ENCODE measurements at regions not wholly inside any gene's neighbourhood (a gene's known extent, or its start where the extent isn't known, plus 50 kb on each side); places are given as distances from the start of the nearest gene placed in this dataset.

GRCh38 chr7:118298771-118299170 is 74.3 kb downstream of the ANKRD7 start:
- DNase-seq (ENCODE audit: low read depth in 2 of 2): no peak

GRCh38 chr7:118300177-118300576 is 75.7 kb downstream of the ANKRD7 start:
- DNase-seq (ENCODE audit: low read depth in 2 of 2): no peak

GRCh38 chr7:118304100-118304499 is 79.6 kb downstream of the ANKRD7 start:
- DNase-seq (ENCODE audit: low read depth in 2 of 2): no peak

GRCh38 chr7:118305671-118306070 is 81.2 kb downstream of the ANKRD7 start:
- DNase-seq (ENCODE audit: low read depth in 2 of 2): no peak

- DNase-seq (ENCODE audit: low read depth in 2 of 2): no peak
Measured at GRCh38 chr7:118306771-118307170, 82.3 kb downstream of the ANKRD7 start.

- DNase-seq (ENCODE audit: low read depth in 2 of 2): no peak
Measured at GRCh38 chr7:118311121-118311836, 86.8 kb downstream of the ANKRD7 start.

- no peak for DNase-seq (ENCODE audit: low read depth in 2 of 2)
Measured at GRCh38 chr7:118312051-118312450, 87.5 kb downstream of the ANKRD7 start.

GRCh38 chr7:118312966-118313365 is 88.5 kb downstream of the ANKRD7 start:
- DNase-seq (ENCODE audit: low read depth in 2 of 2): no peak

GRCh38 chr7:118324790-118325449 is 100.4 kb downstream of the ANKRD7 start:
- no peak for DNase-seq (ENCODE audit: low read depth in 2 of 2)

- no peak for DNase-seq (ENCODE audit: low read depth in 2 of 2)
Measured at GRCh38 chr7:118325450-118325808, 100.9 kb downstream of the ANKRD7 start.

- DNase-seq (ENCODE audit: low read depth in 2 of 2): no peak
Measured at GRCh38 chr7:118327174-118327573, 102.7 kb downstream of the ANKRD7 start.

GRCh38 chr7:118328505-118329211 is 104.2 kb downstream of the ANKRD7 start:
- no peak for DNase-seq (ENCODE audit: low read depth in 2 of 2)

GRCh38 chr7:118330388-118330787 is 105.9 kb downstream of the ANKRD7 start:
- no peak for DNase-seq (ENCODE audit: low read depth in 2 of 2)

- no peak for DNase-seq (ENCODE audit: low read depth in 2 of 2)
Measured at GRCh38 chr7:118346748-118347147, 122.2 kb downstream of the ANKRD7 start.

- DNase-seq (ENCODE audit: low read depth in 2 of 2): no peak
Measured at GRCh38 chr7:118349604-118350003, 125.1 kb downstream of the ANKRD7 start.

GRCh38 chr7:118350260-118350659 is 125.8 kb downstream of the ANKRD7 start:
- no peak for DNase-seq (ENCODE audit: low read depth in 2 of 2)

- DNase-seq (ENCODE audit: low read depth in 2 of 2): no peak
Measured at GRCh38 chr7:118352867-118353453, 128.5 kb downstream of the ANKRD7 start.

GRCh38 chr7:118366363-118366762 is 141.9 kb downstream of the ANKRD7 start:
- no peak for DNase-seq (ENCODE audit: low read depth in 2 of 2)

- DNase-seq (ENCODE audit: low read depth in 2 of 2): no peak
Measured at GRCh38 chr7:118368958-118369357, 144.5 kb downstream of the ANKRD7 start.

GRCh38 chr7:118369987-118370386 is 145.5 kb downstream of the ANKRD7 start:
- no peak for DNase-seq (ENCODE audit: low read depth in 2 of 2)

- DNase-seq (ENCODE audit: low read depth in 2 of 2): no peak
Measured at GRCh38 chr7:118372530-118372929, 148.0 kb downstream of the ANKRD7 start.

- DNase-seq (ENCODE audit: low read depth in 2 of 2): no peak
Measured at GRCh38 chr7:118389629-118390028, 165.1 kb downstream of the ANKRD7 start.

GRCh38 chr7:118404211-118404610 is 179.7 kb downstream of the ANKRD7 start:
- DNase-seq (ENCODE audit: low read depth in 2 of 2): no peak

All from fibroblast of skin of left biceps (primary cell).